AG09309 (cell line): ENCODE measurements at regions not wholly inside any gene's neighbourhood (a gene's known extent, or its start where the extent isn't known, plus 50 kb on each side); places are given as distances from the start of the nearest gene placed in this dataset.
A peak's percentile ranks its signal among the peaks of the same experiment; 100 is the strongest.

Experiments
- DNase-seq: peaks from one replicate; pipeline ENCODE4 v3.0.0-alpha.2; 2010; ENCODE audit warnings: low read depth
- H3K4me3 ChIP-seq: 2 replicates; pipeline ENCODE4 v1.5.1; 2011; ENCODE audit warnings: mild to moderate bottlenecking, low read depth, low read length, moderate library complexity; ENCODE audit not compliant: control insufficient read depth
- TF ChIP-seq, protein P1 (sequence below): IDR thresholded peaks from 2 replicates; pipeline ENCODE4 v1.5.1; 2011; ENCODE audit warnings: mild to moderate bottlenecking, low read depth, low read length, inconsistent platforms; ENCODE audit not compliant: insufficient read depth, control insufficient read depth; ENCODE audit errors: missing control alignments

DNA sequence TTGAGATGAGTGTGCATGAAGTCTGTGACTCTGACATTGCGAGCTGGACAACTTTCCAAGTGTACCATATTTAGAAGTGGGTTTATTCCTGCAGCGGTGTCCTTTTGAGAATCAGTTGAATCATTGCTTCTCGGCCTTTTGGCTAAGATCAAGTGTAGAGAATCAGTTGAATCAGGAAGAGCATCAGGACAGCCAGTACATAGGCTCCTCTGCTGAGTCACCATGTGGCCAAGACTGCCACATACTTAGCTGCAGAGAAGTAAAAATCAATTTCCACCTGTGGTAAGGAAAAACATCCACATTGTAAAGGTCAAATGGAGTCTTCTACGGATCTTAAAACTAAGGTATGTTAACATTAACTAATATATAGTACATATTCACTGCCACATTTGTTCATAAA lies 428.4 kb upstream of the MARCKS start:
- no peak for DNase-seq
- no peak overlapping the region for H3K4me3 ChIP-seq
- TF ChIP-seq, protein P1, sequence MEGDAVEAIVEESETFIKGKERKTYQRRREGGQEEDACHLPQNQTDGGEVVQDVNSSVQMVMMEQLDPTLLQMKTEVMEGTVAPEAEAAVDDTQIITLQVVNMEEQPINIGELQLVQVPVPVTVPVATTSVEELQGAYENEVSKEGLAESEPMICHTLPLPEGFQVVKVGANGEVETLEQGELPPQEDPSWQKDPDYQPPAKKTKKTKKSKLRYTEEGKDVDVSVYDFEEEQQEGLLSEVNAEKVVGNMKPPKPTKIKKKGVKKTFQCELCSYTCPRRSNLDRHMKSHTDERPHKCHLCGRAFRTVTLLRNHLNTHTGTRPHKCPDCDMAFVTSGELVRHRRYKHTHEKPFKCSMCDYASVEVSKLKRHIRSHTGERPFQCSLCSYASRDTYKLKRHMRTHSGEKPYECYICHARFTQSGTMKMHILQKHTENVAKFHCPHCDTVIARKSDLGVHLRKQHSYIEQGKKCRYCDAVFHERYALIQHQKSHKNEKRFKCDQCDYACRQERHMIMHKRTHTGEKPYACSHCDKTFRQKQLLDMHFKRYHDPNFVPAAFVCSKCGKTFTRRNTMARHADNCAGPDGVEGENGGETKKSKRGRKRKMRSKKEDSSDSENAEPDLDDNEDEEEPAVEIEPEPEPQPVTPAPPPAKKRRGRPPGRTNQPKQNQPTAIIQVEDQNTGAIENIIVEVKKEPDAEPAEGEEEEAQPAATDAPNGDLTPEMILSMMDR = no peak

DNA sequence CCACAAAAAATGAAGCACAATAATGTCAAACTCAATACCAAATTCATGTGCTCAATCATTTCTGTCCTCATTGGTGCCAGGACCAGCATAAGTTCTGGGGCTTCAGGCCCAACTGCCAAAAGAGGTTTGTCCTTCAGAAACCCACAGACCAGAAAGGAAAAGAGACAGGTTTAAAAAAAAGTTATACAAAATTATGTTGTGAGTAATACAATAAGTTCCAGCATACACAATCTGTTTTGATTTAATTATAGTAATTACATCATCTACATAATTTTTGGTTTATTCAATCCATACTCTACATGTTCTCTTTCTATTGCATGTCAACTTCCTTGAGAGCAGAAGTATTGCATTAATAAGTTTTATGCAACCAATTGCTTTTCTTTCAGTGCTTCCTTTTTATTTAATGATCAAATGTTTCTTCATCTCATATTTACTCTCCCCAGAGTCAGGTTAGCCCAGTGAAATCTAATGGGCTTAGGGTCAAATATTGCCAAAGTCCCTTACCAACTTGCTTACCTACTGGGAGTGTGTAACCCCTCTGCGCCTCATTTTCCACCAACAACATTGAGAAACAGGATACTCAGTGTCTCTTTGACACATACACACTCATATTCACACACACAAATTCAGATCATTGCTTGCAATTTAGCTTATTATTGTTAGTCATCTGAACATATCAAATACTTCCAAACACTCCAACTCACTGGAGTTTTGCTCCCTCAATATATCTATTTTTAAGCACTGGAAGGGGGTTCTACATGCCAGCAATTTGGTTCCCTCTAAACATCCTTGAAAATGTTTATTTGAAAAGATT lies 424.4 kb upstream of the MARCKS start:
- TF ChIP-seq, protein P1 = no peak
- no peak overlapping the region for H3K4me3 ChIP-seq
- no peak for DNase-seq

DNA sequence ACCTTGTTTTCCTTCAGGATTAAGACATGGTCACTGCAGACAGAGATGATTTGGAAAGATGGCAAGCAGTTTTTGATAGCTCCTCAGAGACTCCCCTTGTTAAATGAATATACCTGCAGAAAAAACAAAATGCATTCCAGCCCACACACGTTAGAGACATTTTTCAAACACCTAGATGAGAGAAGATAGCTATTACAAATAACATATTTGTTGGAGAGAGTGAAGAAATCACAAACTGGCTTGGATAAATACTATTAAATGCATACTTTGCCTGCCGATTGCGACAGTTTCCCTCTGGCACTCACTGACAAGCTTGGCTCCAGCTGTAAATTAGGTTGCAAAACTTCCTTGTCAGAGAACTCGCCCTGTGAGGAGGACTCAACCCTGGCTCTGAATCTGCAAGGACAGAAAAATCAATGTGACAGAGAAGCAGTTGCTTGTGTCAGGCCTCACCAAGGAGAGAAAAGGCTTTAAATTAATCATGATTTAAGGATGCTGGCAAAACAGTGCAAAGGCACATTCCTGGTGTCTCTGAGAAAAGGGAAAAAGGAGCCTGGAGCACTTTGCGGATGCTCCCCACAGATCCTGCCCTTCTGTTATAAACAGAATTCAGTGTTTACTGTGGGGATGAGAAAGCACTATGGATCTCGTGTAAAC lies 423.7 kb upstream of the MARCKS start:
- TF ChIP-seq, protein P1 = no peak
- peak; percentile 91 for DNase-seq
- no peak overlapping the region for H3K4me3 ChIP-seq

DNA sequence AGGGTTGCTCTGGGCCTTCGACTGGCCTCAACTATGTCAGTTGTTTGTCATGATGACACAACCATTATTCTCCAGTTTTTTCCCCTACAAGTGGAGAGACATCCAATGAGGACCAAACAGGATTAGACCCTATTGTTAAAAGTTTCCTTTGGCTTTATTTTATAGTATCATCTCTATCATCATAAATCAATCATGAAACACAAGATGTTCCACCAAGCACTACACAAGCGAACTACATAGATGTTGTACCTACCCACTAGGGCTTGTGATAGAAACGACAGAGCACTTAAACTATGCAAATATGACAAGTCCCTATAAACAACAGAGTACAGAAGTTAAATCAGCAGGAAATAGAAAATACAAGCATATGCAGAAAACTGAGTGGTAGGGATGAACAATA lies 422.5 kb upstream of the MARCKS start:
- no peak overlapping the region for H3K4me3 ChIP-seq
- TF ChIP-seq, protein P1 = no peak
- DNase-seq = no peak

DNA sequence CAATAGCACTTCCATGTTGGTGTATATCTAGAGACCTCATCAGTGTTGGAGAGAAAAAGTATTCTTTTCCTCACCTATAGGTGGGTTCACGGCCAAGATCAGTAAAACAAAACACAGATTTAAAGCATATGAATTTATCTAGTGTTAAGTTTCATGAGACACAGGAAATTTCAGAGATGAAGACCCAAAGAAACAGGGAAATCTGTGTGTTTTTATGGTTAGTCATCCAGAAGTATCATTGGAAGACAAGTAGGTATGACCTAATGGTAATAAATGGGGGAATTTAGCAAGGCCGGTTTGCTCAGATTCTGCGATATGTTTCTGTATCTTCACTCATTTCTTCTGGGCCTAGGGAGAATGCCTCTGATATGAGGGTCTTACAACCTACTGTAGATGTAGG lies 419.6 kb upstream of the MARCKS start:
- no peak overlapping the region for H3K4me3 ChIP-seq
- TF ChIP-seq, protein P1 = no peak
- DNase-seq = no peak

DNA sequence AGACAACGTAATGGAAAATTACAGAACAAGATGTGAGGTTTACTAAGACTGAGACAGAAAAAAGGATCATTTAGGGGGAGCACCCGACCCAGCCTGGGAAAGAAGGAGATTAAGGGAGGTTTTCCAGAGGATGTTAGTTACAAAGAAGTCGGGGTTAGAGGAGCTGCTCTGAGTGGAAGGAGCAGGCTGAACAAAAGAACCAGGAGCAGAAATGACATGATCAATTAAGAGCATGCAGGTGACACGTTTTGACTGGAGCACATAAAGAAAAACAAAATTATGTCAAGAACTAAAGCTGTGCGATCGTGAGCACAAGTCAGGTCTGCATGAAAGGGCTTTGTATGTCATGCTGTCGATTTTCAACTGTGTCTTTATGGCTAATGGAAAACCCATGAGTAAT lies 417.3 kb upstream of the MARCKS start:
- no peak overlapping the region for H3K4me3 ChIP-seq
- no peak for DNase-seq
- TF ChIP-seq, protein P1 = no peak
